Retinal pigment epithelial cell (primary cell): ENCODE measurements at regions not wholly inside any gene's neighbourhood (a gene's known extent, or its start where the extent isn't known, plus 50 kb on each side); places are given as distances from the start of the nearest gene placed in this dataset.
"Not testable (repeated sequence)": the region's sequence is repeated elsewhere in the genome, so short reads cannot be mapped to it uniquely, and the experiment has no call there.

ENCODE experiments used
- DNase-seq: peaks from one replicate; pipeline ENCODE4 v3.0.0-alpha.2; 2010; ENCODE audit warnings: low read depth
- H3K4me3 ChIP-seq: 2 replicates; pipeline ENCODE4 v1.5.1; 2011; ENCODE audit warnings: mild to moderate bottlenecking, low read length, control low read depth, moderate library complexity

- peak overlapping the region; percentile 17 for H3K4me3 ChIP-seq
- DNase-seq: not testable (repeated sequence)
These were observed 121.2 kb downstream of the NPIPB11 start for GRCh38 chr16:29285151-29285885.

- H3K4me3 ChIP-seq, DNase-seq: not testable (repeated sequence)
These were observed 121.8 kb downstream of the NPIPB11 start for GRCh38 chr16:29284723-29285122.

DNA sequence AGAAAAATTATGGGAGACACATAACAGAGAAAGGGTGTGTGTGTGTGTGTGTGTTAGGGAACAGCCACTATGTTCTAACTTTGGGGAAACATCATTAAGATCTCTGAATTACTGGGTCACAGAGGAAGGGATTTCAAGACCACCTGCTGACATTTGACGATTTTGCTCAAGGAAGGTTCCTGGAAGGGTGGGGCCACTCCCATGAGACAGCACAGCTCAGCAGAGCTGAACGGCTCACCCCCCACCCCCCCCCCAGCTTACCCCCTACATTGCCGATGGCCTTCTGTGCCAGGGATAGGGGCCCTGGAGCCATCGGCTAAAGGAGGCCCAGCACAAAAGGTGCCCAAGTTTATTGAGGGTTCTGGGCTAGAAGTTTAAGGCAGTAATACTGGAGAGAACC, 122.4 kb downstream of the NPIPB11 start:
- not testable (repeated sequence) for H3K4me3 ChIP-seq, DNase-seq

- not testable (repeated sequence) for H3K4me3 ChIP-seq, DNase-seq
These were observed 128.2 kb downstream of the NPIPB11 start for GRCh38 chr16:29278097-29278871.

DNA sequence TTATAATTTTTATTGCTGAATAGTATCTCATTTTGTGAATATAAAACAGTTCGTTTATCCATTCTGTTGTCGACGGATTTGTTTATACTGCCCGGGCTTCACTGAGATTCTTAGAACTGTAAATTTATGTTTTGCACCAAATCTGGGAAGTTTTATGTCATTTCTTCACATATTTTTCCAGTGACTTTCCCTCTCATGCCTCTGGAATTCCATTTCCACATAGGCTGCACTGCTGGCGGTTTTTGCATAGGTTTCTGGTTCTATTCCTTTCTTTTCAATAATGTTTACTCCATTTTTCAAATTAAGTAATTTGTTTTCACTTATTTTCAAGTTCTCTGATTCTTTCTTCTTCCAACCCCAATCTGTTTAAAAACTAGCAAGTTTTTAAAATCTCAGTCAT, 130.1 kb downstream of the NPIPB11 start:
- H3K4me3 ChIP-seq, DNase-seq: not testable (repeated sequence)

- DNase-seq: not testable (repeated sequence)
These were observed 132.2 kb downstream of the NPIPB11 start for GRCh38 chr16:29274055-29275035.

GRCh38 chr16:29273298-29274054, 133.0 kb downstream of the NPIPB11 start:
- DNase-seq: not testable (repeated sequence)

More at GRCh38 chr16:29274055-29275035, 132.2 kb downstream of the NPIPB11 start:
- not testable (repeated sequence) for H3K4me3 ChIP-seq

GRCh38 chr16:29271721-29272675, 134.5 kb downstream of the NPIPB11 start:
- DNase-seq: peak; percentile 38

More at GRCh38 chr16:29273298-29274054, 133.0 kb downstream of the NPIPB11 start:
- H3K4me3 ChIP-seq: not testable (repeated sequence)

GRCh38 chr16:29270923-29271322, 135.6 kb downstream of the NPIPB11 start:
- not testable (repeated sequence) for H3K4me3 ChIP-seq

More at GRCh38 chr16:29271721-29272675, 134.5 kb downstream of the NPIPB11 start:
- H3K4me3 ChIP-seq: not testable (repeated sequence)

DNA sequence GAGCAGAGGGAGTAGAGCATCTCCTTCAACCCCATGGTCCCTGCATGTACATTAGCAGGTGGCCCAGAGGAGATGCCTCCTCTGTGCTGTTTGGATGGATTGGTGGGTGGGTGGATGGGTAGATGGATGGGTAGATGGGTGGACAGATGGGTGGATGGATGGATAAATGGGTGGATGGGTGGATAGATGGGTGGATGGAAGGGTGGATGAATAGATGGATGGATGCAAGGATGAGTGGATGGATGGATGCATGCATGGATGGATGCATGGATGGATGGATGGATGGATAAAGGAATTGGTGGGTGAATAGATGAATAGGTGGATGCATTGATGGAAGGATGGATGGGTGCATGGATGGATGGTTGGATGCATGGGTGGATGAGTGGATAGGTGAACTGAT, 136.5 kb downstream of the NPIPB11 start:
- H3K4me3 ChIP-seq, DNase-seq: not testable (repeated sequence)

More at GRCh38 chr16:29270923-29271322, 135.6 kb downstream of the NPIPB11 start:
- not testable (repeated sequence) for DNase-seq

DNA sequence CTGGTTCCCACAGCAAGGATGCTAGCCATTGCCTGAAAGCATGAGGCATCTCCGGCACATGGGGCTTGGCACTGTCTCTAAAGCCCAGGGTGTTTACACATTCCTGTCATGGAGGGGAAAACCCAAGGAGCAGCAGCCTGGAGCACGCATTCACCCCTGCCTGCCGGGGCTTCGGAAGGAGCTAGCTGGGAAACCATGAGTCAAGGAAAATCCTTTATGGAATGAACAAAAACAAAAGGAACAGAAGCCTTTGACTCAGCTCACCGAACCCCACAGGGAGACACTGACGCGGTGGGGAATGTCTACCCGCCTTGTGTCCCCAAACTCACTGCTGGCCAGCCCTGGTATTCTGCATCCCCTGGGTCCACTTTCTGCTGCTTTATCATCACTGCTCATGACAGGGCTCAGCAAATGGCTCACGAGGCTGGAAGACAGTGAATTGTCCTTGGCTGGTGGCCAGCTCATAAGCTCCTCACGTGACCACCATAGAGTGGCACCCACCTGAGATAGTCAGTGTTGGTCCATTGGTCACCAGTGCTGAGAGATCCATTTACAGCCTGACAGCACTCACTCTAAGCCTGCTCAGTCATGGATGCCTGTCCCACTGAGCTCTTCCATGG, 137.2 kb downstream of the NPIPB11 start:
- not testable (repeated sequence) for H3K4me3 ChIP-seq
- peak; percentile 71 for DNase-seq

- peak; percentile 70 for DNase-seq
- H3K4me3 ChIP-seq: not testable (repeated sequence)
These were observed 137.7 kb downstream of the NPIPB11 start for GRCh38 chr16:29268785-29269191.
